Vagina (tissue), 2 donors: ENCODE measurements at regions not wholly inside any gene's neighbourhood (a gene's known extent, or its start where the extent isn't known, plus 50 kb on each side); places are given as distances from the start of the nearest gene placed in this dataset.

Source experiments
- DNase-seq, 2 donors: peaks; one replicate each; pipeline ENCODE4 v3.0.0-alpha.2; 2017; ENCODE audit errors: extremely low spot score in 2 of 2
- H3K27ac ChIP-seq: fragments of 200-600 bp; sonication (generic); one replicate; pipeline ENCODE4 v1.5.1; 2019
- H3K27me3 ChIP-seq: fragments of 200-600 bp; sonication (generic); one replicate; pipeline ENCODE4 v1.5.1; 2019
- H3K36me3 ChIP-seq, 2 donors: fragments of 200-600 bp; sonication (generic); one replicate each; pipeline ENCODE4 v1.5.1; 2017 to 2019
- H3K4me1 ChIP-seq: fragments of 200-600 bp; sonication (generic); one replicate; pipeline ENCODE4 v1.5.1; 2019
- H3K4me3 ChIP-seq, 2 donors: fragments of 200-600 bp; sonication (generic); 1 replicate in 1 of 2; 2 replicates in 1 of 2; pipeline ENCODE4 v1.5.1; 2016 to 2019
- H3K9me3 ChIP-seq: fragments of 200-600 bp; sonication (generic); one replicate; pipeline ENCODE4 v1.5.1; 2019
- CTCF ChIP-seq, 3 experiments: fragments of 450-650 bp in 2 of 3; fragments of 200-600 bp in 1 of 3; sonication (generic) in 1 of 3; IDR thresholded peaks; one replicate each; pipeline ENCODE4 v1.5.1; 2017 to 2019; ENCODE audit warnings: antibody characterized with exemption in 3 of 3, mild to moderate bottlenecking in 2 of 3, moderate library complexity in 2 of 3
- POLR2A ChIP-seq, 2 donors: fragments of 450-650 bp; IDR thresholded peaks; one replicate each; pipeline ENCODE4 v1.6.1; 2017; ENCODE audit warnings: antibody characterized with exemption in 2 of 2, mild to moderate bottlenecking in 2 of 2, moderate library complexity in 2 of 2
- POLR2AphosphoS5 ChIP-seq, 2 donors: sonication (generic); formaldehyde crosslinking; IDR thresholded peaks; one replicate each; pipeline ENCODE4 v1.9.0; 2017; ENCODE audit warnings: antibody characterized with exemption in 2 of 2, mild to moderate bottlenecking in 2 of 2, low read depth in 1 of 2; ENCODE audit not compliant: insufficient read depth in 1 of 2
- intact Hi-C: fragments of 100-400 bp; cut with DNase I; formaldehyde crosslinking; loops from one replicate; pipeline ENCODE4 v1.15.1; 2023

GRCh38 chrX:38973322-38973721 lies 172.1 kb downstream of the MID1IP1 start:
- no peaks in the 10 kb centered on the region for H3K9me3 ChIP-seq
- H3K4me1 ChIP-seq = no peaks in the 10 kb centered on the region
- no peak for DNase-seq
- H3K27me3 ChIP-seq = no peaks in the 10 kb centered on the region
- intact Hi-C loops = no loop called here
- H3K27ac ChIP-seq = no peak overlapping the region
- no peaks in the 10 kb centered on the region for H3K36me3 ChIP-seq
- H3K4me3 ChIP-seq = no peak overlapping the region
- TF ChIP-seq CTCF (IDR thresholded peaks at IDR 0.05) (no peak), POLR2AphosphoS5 (IDR thresholded peaks at IDR 0.05; ENCODE audit: insufficient read depth in 1 of 2, low read depth in 1 of 2) (no peak), POLR2A (IDR thresholded peaks at IDR 0.05) (no peak)

- no peaks in the 10 kb centered on the region for H3K27me3 ChIP-seq
- H3K4me3 ChIP-seq = no peak overlapping the region
- no peak overlapping the region for H3K27ac ChIP-seq
- H3K4me1 ChIP-seq = no peaks in the 10 kb centered on the region
- intact Hi-C loops = no loop called here
- no peaks in the 10 kb centered on the region for H3K9me3 ChIP-seq
- TF ChIP-seq CTCF (IDR thresholded peaks at IDR 0.05) = no peak
- no peak for TF ChIP-seq POLR2AphosphoS5 (IDR thresholded peaks at IDR 0.05; ENCODE audit: insufficient read depth in 1 of 2, low read depth in 1 of 2)
- no peak for TF ChIP-seq POLR2A (IDR thresholded peaks at IDR 0.05)
- no peaks in the 10 kb centered on the region for H3K36me3 ChIP-seq
- DNase-seq = no peak
Measured at GRCh38 chrX:38974542-38974941, 173.3 kb downstream of the MID1IP1 start.

GRCh38 chrX:38975368-38975942 lies 174.2 kb downstream of the MID1IP1 start:
- no peak overlapping the region for H3K27ac ChIP-seq
- intact Hi-C loops = no loop called here
- H3K4me1 ChIP-seq = no peaks in the 10 kb centered on the region
- no peaks in the 10 kb centered on the region for H3K9me3 ChIP-seq
- no peaks in the 10 kb centered on the region for H3K27me3 ChIP-seq
- no peak overlapping the region for H3K4me3 ChIP-seq
- no peak for DNase-seq
- TF ChIP-seq CTCF (IDR thresholded peaks at IDR 0.05) (no peak), POLR2A (IDR thresholded peaks at IDR 0.05) (no peak), POLR2AphosphoS5 (IDR thresholded peaks at IDR 0.05; ENCODE audit: insufficient read depth in 1 of 2, low read depth in 1 of 2) (no peak)
- no peaks in the 10 kb centered on the region for H3K36me3 ChIP-seq

- no peak for TF ChIP-seq POLR2AphosphoS5 (IDR thresholded peaks at IDR 0.05; ENCODE audit: insufficient read depth in 1 of 2, low read depth in 1 of 2)
- no peak for TF ChIP-seq CTCF (IDR thresholded peaks at IDR 0.05)
- no peak for TF ChIP-seq POLR2A (IDR thresholded peaks at IDR 0.05)
- intact Hi-C loops = no loop called here
- no peak overlapping the region for H3K4me3 ChIP-seq
- no peaks in the 10 kb centered on the region for H3K9me3 ChIP-seq
- H3K27ac ChIP-seq = no peak overlapping the region
- no peaks in the 10 kb centered on the region for H3K36me3 ChIP-seq
- no peak for DNase-seq
- no peaks in the 10 kb centered on the region for H3K27me3 ChIP-seq
- no peaks in the 10 kb centered on the region for H3K4me1 ChIP-seq
Measured at GRCh38 chrX:38982370-38982769, 181.1 kb downstream of the MID1IP1 start.

GRCh38 chrX:38982843-38983242 lies 181.6 kb downstream of the MID1IP1 start:
- Histone ChIP-seq H3K9me3 (no peaks in the 10 kb centered on the region), H3K36me3 (no peaks in the 10 kb centered on the region), H3K27ac (no peak overlapping the region), H3K4me3 (no peak overlapping the region), H3K4me1 (no peaks in the 10 kb centered on the region), H3K27me3 (no peaks in the 10 kb centered on the region)
- intact Hi-C loops = no loop called here
- TF ChIP-seq POLR2AphosphoS5 (IDR thresholded peaks at IDR 0.05; ENCODE audit: insufficient read depth in 1 of 2, low read depth in 1 of 2) (no peak), CTCF (IDR thresholded peaks at IDR 0.05) (no peak), POLR2A (IDR thresholded peaks at IDR 0.05) (no peak)
- no peak for DNase-seq
